IPS-18a (cell line): ENCODE measurements at regions not wholly inside any gene's neighbourhood (a gene's known extent, or its start where the extent isn't known, plus 50 kb on each side); places are given as distances from the start of the nearest gene placed in this dataset.
"Not testable (repeated sequence)": the region's sequence is repeated elsewhere in the genome, so short reads cannot be mapped to it uniquely, and the experiment has no call there.

ENCODE experiments used
- H3K27ac ChIP-seq: one replicate; pipeline ENCODE4 v1.5.1; 2013; ENCODE audit warnings: low read length
- H3K27me3 ChIP-seq: one replicate; pipeline ENCODE4 v1.6.1; 2013; ENCODE audit warnings: mild to moderate bottlenecking, low read length; ENCODE audit not compliant: control insufficient read depth, insufficient read depth
- H3K36me3 ChIP-seq: one replicate; pipeline ENCODE4 v1.6.1; 2013; ENCODE audit warnings: low read depth, low read length; ENCODE audit not compliant: control insufficient read depth
- H3K4me1 ChIP-seq: one replicate; pipeline ENCODE4 v1.6.1; 2013; ENCODE audit warnings: low read depth, low read length; ENCODE audit not compliant: control insufficient read depth
- H3K4me3 ChIP-seq: one replicate; pipeline ENCODE4 v1.5.1; 2013; ENCODE audit warnings: low read length
- H3K9ac ChIP-seq: one replicate; pipeline ENCODE4 v1.6.1; 2013; ENCODE audit warnings: mild to moderate bottlenecking, low read length, moderate library complexity
- H3K9me3 ChIP-seq: one replicate; pipeline ENCODE4 v1.6.1; 2013; ENCODE audit warnings: low read depth, low read length; ENCODE audit not compliant: control insufficient read depth

GRCh38 chr12:75635606-75636444 is 124.4 kb upstream of the KRR1 start:
- no peaks in the 10 kb centered on the region for H3K27me3 ChIP-seq
- peak overlapping the region; percentile 7 for H3K27ac ChIP-seq
- peak overlapping the region; percentile 38 for H3K9ac ChIP-seq
- H3K4me1 ChIP-seq, result peaks cover 54% of the 10 kb centered on the region
- no peaks in the 10 kb centered on the region for H3K9me3 ChIP-seq
- H3K4me3 ChIP-seq, result no peak overlapping the region
- H3K36me3 ChIP-seq, result no peaks in the 10 kb centered on the region

DNA sequence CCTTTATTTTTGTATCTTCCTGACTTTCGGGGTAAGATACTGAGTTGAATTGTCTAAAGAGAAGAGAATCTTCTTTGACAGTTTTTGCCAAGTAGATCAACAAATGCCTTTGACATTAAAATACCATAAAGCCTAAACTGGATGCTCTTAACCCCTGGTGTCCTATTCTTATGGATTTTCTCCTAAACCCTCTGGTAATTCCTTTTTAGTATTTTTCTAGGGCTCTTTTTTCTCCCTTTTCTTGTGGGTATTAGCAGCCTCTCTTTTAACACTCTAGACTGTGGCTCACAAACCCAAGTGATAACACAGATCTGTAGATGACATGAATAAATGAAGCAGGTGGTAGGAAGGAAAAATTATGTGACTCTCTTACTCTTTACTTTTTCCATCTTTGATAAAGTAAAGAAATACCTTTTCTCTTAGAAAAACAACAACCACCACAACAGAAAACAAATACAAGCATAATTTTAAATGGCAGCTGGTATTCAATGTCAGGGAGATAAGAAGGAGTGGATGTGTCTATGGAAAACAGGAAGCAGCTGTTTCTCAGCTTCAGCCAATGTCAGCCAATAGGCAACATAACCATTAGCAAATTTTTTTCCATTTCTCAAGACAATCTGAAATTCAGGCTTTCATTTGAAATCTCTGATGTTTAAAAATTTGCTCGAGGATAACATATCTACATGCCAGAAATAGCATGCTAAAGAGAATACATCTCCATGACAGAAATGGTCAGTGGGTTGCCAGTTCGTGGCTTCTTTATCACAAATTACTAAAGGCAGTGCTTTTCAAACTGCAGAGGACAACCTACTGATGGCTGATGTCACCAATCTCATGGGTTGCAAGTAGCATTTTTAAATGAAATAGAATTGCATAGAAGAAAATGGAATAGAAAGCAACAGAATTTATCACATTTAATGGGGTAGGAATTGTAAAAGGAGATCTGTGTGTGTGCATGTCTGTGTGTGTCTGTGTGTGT is 123.1 kb upstream of the KRR1 start:
- Histone ChIP-seq H3K4me1 (peaks cover 54% of the 10 kb centered on the region), H3K36me3 (no peaks in the 10 kb centered on the region), H3K4me3 (peak overlapping the region; percentile 20), H3K27ac (peak overlapping the region; percentile 30), H3K9ac (peak overlapping the region; percentile 38), H3K9me3 (no peaks in the 10 kb centered on the region), H3K27me3 (no peaks in the 10 kb centered on the region)

GRCh38 chr12:75633789-75634188 is 122.4 kb upstream of the KRR1 start:
- Histone ChIP-seq H3K27me3 (no peaks in the 10 kb centered on the region), H3K9me3 (no peaks in the 10 kb centered on the region), H3K4me3 (no peak overlapping the region), H3K27ac (no peak overlapping the region), H3K4me1 (peaks cover 54% of the 10 kb centered on the region), H3K9ac (no peak overlapping the region), H3K36me3 (no peaks in the 10 kb centered on the region)

GRCh38 chr12:75632442-75632841 is 121.0 kb upstream of the KRR1 start:
- H3K36me3 ChIP-seq, result no peaks in the 10 kb centered on the region
- no peaks in the 10 kb centered on the region for H3K27me3 ChIP-seq
- peaks cover 54% of the 10 kb centered on the region for H3K4me1 ChIP-seq
- H3K27ac ChIP-seq, result no peak overlapping the region
- H3K4me3 ChIP-seq, result no peak overlapping the region
- H3K9me3 ChIP-seq, result no peaks in the 10 kb centered on the region
- no peak overlapping the region for H3K9ac ChIP-seq

- no peak overlapping the region for H3K9ac ChIP-seq
- no peak overlapping the region for H3K27ac ChIP-seq
- peaks cover 52% of the 10 kb centered on the region for H3K4me1 ChIP-seq
- H3K27me3 ChIP-seq, result no peaks in the 10 kb centered on the region
- no peak overlapping the region for H3K4me3 ChIP-seq
- H3K9me3 ChIP-seq, result no peaks in the 10 kb centered on the region
- no peaks in the 10 kb centered on the region for H3K36me3 ChIP-seq
These were observed 120.4 kb upstream of the KRR1 start for GRCh38 chr12:75631831-75632230.

GRCh38 chr12:75630091-75630490 is 118.7 kb upstream of the KRR1 start:
- Histone ChIP-seq H3K27me3 (no peaks in the 10 kb centered on the region), H3K4me1 (peaks cover 37% of the 10 kb centered on the region), H3K36me3 (no peaks in the 10 kb centered on the region), H3K9me3 (no peaks in the 10 kb centered on the region), H3K4me3 (no peak overlapping the region), H3K27ac (no peak overlapping the region), H3K9ac (no peak overlapping the region)

- Histone ChIP-seq H3K27ac (no peak overlapping the region), H3K4me1 (peaks cover 27% of the 10 kb centered on the region), H3K9me3 (no peaks in the 10 kb centered on the region), H3K27me3 (no peaks in the 10 kb centered on the region), H3K4me3 (no peak overlapping the region), H3K36me3 (no peaks in the 10 kb centered on the region), H3K9ac (no peak overlapping the region)
These were observed 117.5 kb upstream of the KRR1 start for GRCh38 chr12:75628916-75629315.

- H3K9me3 ChIP-seq, result no peaks in the 10 kb centered on the region
- H3K9ac ChIP-seq, result no peak overlapping the region
- no peak overlapping the region for H3K27ac ChIP-seq
- no peaks in the 10 kb centered on the region for H3K27me3 ChIP-seq
- H3K4me1 ChIP-seq, result peaks cover 27% of the 10 kb centered on the region
- H3K36me3 ChIP-seq, result no peaks in the 10 kb centered on the region
- no peak overlapping the region for H3K4me3 ChIP-seq
These were observed 117.1 kb upstream of the KRR1 start for GRCh38 chr12:75628511-75628910.

- Histone ChIP-seq H3K36me3 (no peaks in the 10 kb centered on the region), H3K9me3 (no peaks in the 10 kb centered on the region), H3K27ac (no peak overlapping the region), H3K27me3 (no peaks in the 10 kb centered on the region), H3K9ac (no peak overlapping the region), H3K4me1 (peaks cover 7% of the 10 kb centered on the region), H3K4me3 (no peak overlapping the region)
These were observed 112.3 kb upstream of the KRR1 start for GRCh38 chr12:75623631-75624154.

GRCh38 chr12:75622492-75622891 is 111.1 kb upstream of the KRR1 start:
- Histone ChIP-seq H3K9ac (no peak overlapping the region), H3K4me1 (peaks cover 7% of the 10 kb centered on the region), H3K27me3 (no peaks in the 10 kb centered on the region), H3K27ac (no peak overlapping the region), H3K36me3 (no peaks in the 10 kb centered on the region), H3K9me3 (no peaks in the 10 kb centered on the region), H3K4me3 (no peak overlapping the region)

DNA sequence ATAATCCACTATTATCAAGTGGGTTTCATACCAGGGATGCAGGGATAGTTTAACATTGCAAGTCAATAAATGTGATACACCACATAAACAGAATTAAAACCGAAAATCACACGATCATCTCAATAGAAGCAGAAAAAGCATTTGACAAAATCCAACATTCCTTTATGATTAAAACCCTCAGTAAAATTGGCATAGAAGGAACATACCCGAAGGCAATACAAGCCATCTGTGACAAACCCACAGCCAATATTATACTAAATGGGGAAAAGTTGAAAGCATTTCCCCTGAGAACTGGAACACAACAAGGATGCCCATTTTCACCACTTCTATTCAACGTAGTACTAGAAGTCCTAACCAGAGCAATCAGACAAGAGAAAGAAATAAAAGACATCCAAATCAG is 103.0 kb upstream of the KRR1 start:
- H3K9ac ChIP-seq, H3K4me1 ChIP-seq, H3K36me3 ChIP-seq, H3K4me3 ChIP-seq, H3K27ac ChIP-seq, H3K27me3 ChIP-seq, H3K9me3 ChIP-seq: not testable (repeated sequence)
